Pons (tissue), 1 donor: ENCODE measurements at regions not wholly inside any gene's neighbourhood (a gene's known extent, or its start where the extent isn't known, plus 50 kb on each side); places are given as distances from the start of the nearest gene placed in this dataset.
"Not testable (repeated sequence)": the region's sequence is repeated elsewhere in the genome, so short reads cannot be mapped to it uniquely, and the experiment has no call there.

ENCODE experiments used
- DNase-seq: peaks from one replicate; pipeline ENCODE4 v3.0.0-alpha.2; 2016; ENCODE audit warnings: low spot score

- no peak for DNase-seq
Observed at GRCh38 chr6:80921861-80922460, 815.5 kb downstream of the BCKDHB start.

GRCh38 chr6:80907831-80908230 lies 801.4 kb downstream of the BCKDHB start:
- DNase-seq = no peak

GRCh38 chr6:80903711-80904110 lies 797.2 kb downstream of the BCKDHB start:
- DNase-seq = peak; percentile 3

GRCh38 chr6:80886475-80886874 lies 780.0 kb downstream of the BCKDHB start:
- no peak for DNase-seq

- no peak for DNase-seq
Observed at GRCh38 chr6:80872951-80873308, 766.5 kb downstream of the BCKDHB start.

- DNase-seq = peak; percentile 8
Observed at GRCh38 chr6:80872199-80872950, 765.9 kb downstream of the BCKDHB start.

GRCh38 chr6:80862756-80863155 lies 756.3 kb downstream of the BCKDHB start:
- no peak for DNase-seq

GRCh38 chr6:80860107-80860506 lies 753.6 kb downstream of the BCKDHB start:
- DNase-seq = no peak

- not testable (repeated sequence) for DNase-seq
Observed at GRCh38 chr6:80847973-80848372, 741.5 kb downstream of the BCKDHB start.

- DNase-seq = no peak
Observed at GRCh38 chr6:80832337-80832736, 725.9 kb downstream of the BCKDHB start.

- no peak for DNase-seq
Observed at GRCh38 chr6:80793411-80793810, 686.9 kb downstream of the BCKDHB start.

- no peak for DNase-seq
Observed at GRCh38 chr6:80792151-80792550, 685.7 kb downstream of the BCKDHB start.

GRCh38 chr6:80789912-80790570 lies 683.6 kb downstream of the BCKDHB start:
- no peak for DNase-seq

GRCh38 chr6:80783271-80783670 lies 676.8 kb downstream of the BCKDHB start:
- DNase-seq = not testable (repeated sequence)

GRCh38 chr6:80771941-80772340 lies 665.5 kb downstream of the BCKDHB start:
- DNase-seq = no peak

GRCh38 chr6:80769106-80769505 lies 662.6 kb downstream of the BCKDHB start:
- DNase-seq = no peak

GRCh38 chr6:80767808-80768207 lies 661.3 kb downstream of the BCKDHB start:
- no peak for DNase-seq

GRCh38 chr6:80744213-80744612 lies 637.7 kb downstream of the BCKDHB start:
- DNase-seq = no peak

- peak; percentile 9 for DNase-seq
Observed at GRCh38 chr6:80742481-80742880, 636.0 kb downstream of the BCKDHB start.

GRCh38 chr6:80733641-80734040 lies 627.2 kb downstream of the BCKDHB start:
- DNase-seq = no peak

- no peak for DNase-seq
Observed at GRCh38 chr6:80728830-80729229, 622.4 kb downstream of the BCKDHB start.

GRCh38 chr6:80728101-80728750 lies 621.8 kb downstream of the BCKDHB start:
- DNase-seq = no peak
